ENCODE measurements at regions not wholly inside any gene's neighbourhood (a gene's known extent, or its start where the extent isn't known, plus 50 kb on each side); places are given as distances from the start of the nearest gene placed in this dataset.

- no peak for DNase-seq (ENCODE audit: low read depth)
- TF ChIP-seq CTCF (conservative IDR thresholded peaks at IDR 0.05; ENCODE audit: control insufficient read depth, insufficient read depth, low read depth, low read length): no peak
- H3K4me3 ChIP-seq (ENCODE audit: control insufficient read depth, low read depth, low read length): no peak overlapping the region
These were observed 51.2 kb upstream of the LSM8 start for GRCh38 chr7:118132764-118133163.

Measured in fibroblast of mammary gland (primary cell).